GM23338 (cell line): ENCODE measurements at regions not wholly inside any gene's neighbourhood (a gene's known extent, or its start where the extent isn't known, plus 50 kb on each side); places are given as distances from the start of the nearest gene placed in this dataset.

Experiments used
- ATAC-seq: fragments of 200-7000 bp; cut with Tn5 transposase; 3 replicates; pipeline ENCODE4 v1.9.1; 2020
- DNase-seq: peaks from one replicate; pipeline ENCODE4 v3.0.0-alpha.2; 2015; ENCODE audit warnings: low spot score
- H2AFZ ChIP-seq: fragments of 200-600 bp; sonication (generic); 2 replicates; pipeline ENCODE4 v1.8.0; 2016; ENCODE audit warnings: antibody characterized with exemption, mild to moderate bottlenecking, moderate library complexity
- H3F3A ChIP-seq: fragments of 200-600 bp; sonication (generic); replicated peaks from 2 replicates; pipeline ENCODE4 v1.8.0; 2017; ENCODE audit warnings: antibody characterized with exemption, mixed run types, low read depth
- H3K27ac ChIP-seq: fragments of 200-600 bp; sonication (generic); 2 replicates; pipeline ENCODE4 v1.6.1; 2016; ENCODE audit warnings: low read depth
- H3K27me3 ChIP-seq: fragments of 200-600 bp; sonication (generic); 2 replicates; pipeline ENCODE4 v1.8.0; 2016; ENCODE audit warnings: mild to moderate bottlenecking, mixed run types, moderate library complexity; ENCODE audit not compliant: insufficient read depth
- H3K36me3 ChIP-seq: fragments of 200-600 bp; sonication (generic); 2 replicates; pipeline ENCODE4 v1.8.0; 2016; ENCODE audit warnings: mild to moderate bottlenecking; ENCODE audit not compliant: insufficient read depth
- H3K4me1 ChIP-seq: fragments of 200-600 bp; sonication (generic); 2 replicates; pipeline ENCODE4 v1.8.0; 2016; ENCODE audit warnings: mild to moderate bottlenecking, moderate library complexity; ENCODE audit not compliant: insufficient read depth
- H3K4me2 ChIP-seq: fragments of 200-600 bp; sonication (generic); 2 replicates; pipeline ENCODE4 v1.7.1; 2017; ENCODE audit warnings: mixed run types
- H3K4me3 ChIP-seq: fragments of 200-600 bp; sonication (generic); 2 replicates; pipeline ENCODE4 v1.6.1; 2016; ENCODE audit warnings: mixed run types
- H3K79me2 ChIP-seq: fragments of 200-600 bp; sonication (generic); replicated peaks from 2 replicates; pipeline ENCODE4 v1.8.0; 2017; ENCODE audit warnings: mild to moderate bottlenecking; ENCODE audit not compliant: insufficient read depth
- H3K9me2 ChIP-seq: fragments of 200-600 bp; sonication (generic); 2 replicates; pipeline ENCODE4 v1.8.0; 2017; ENCODE audit not compliant: insufficient read depth
- H4K20me1 ChIP-seq: fragments of 200-600 bp; sonication (generic); replicated peaks from 2 replicates; pipeline ENCODE4 v1.8.0; 2017; ENCODE audit warnings: mild to moderate bottlenecking; ENCODE audit not compliant: insufficient read depth
- H3K27ac Mint-ChIP-seq: 2 replicates; pipeline ENCODE4 v1.8.0; 2020; ENCODE audit warnings: inconsistent platforms, mild to moderate bottlenecking, moderate library complexity, mixed read lengths
- H3K27me3 Mint-ChIP-seq: 3 replicates; pipeline ENCODE4 v1.8.0; 2022; ENCODE audit warnings: low read depth, mild to moderate bottlenecking, moderate library complexity, mixed read lengths, inconsistent platforms; ENCODE audit not compliant: insufficient read depth, poor library complexity
- H3K36me3 Mint-ChIP-seq: 3 replicates; pipeline ENCODE4 v1.8.0; 2021; ENCODE audit warnings: low read depth, mild to moderate bottlenecking, inconsistent platforms, moderate library complexity, mixed read lengths
- H3K4me1 Mint-ChIP-seq: 3 replicates; pipeline ENCODE4 v1.8.0; 2020; ENCODE audit warnings: mild to moderate bottlenecking, inconsistent platforms, mixed read lengths
- H3K4me3 Mint-ChIP-seq: 3 replicates; pipeline ENCODE4 v1.8.0; 2021; ENCODE audit warnings: moderate library complexity, mild to moderate bottlenecking, inconsistent platforms, mixed read lengths
- H3K9me3 Mint-ChIP-seq: 3 replicates; pipeline ENCODE4 v1.8.0; 2020; ENCODE audit warnings: moderate library complexity, mild to moderate bottlenecking, inconsistent platforms, mixed read lengths
- CREB1 ChIP-seq: fragments of 250-450 bp; sonication (Bioruptor Pico); IDR thresholded peaks from 2 replicates; pipeline ENCODE4 v1.5.0; 2020; ENCODE audit warnings: low read depth, mild to moderate bottlenecking, moderate library complexity
- CTCF ChIP-seq, 2 experiments: fragments of 200-600 bp in 1 of 2; sonication (generic) in 1 of 2; conservative IDR thresholded peaks; 2 replicates each; pipeline versions ENCODE4 v1.5.1 to v1.6.1; 2016 to 2017; ENCODE audit warnings: antibody characterized with exemption in 2 of 2, low read depth in 2 of 2, mild to moderate bottlenecking in 2 of 2, moderate library complexity in 1 of 2
- ETS1 ChIP-seq: IDR thresholded peaks from 2 replicates; pipeline ENCODE4 v1.6.1; 2016; ENCODE audit warnings: antibody characterized with exemption
- EZH2 ChIP-seq: fragments of 200-600 bp; sonication (generic); IDR thresholded peaks from one replicate; pipeline ENCODE4 v1.8.0; 2017; ENCODE audit warnings: antibody characterized with exemption, mild to moderate bottlenecking, low read depth; ENCODE audit not compliant: unreplicated experiment
- NANOG ChIP-seq: IDR thresholded peaks from 2 replicates; pipeline ENCODE4 v1.6.1; 2016; ENCODE audit warnings: antibody characterized with exemption, borderline replicate concordance
- REST ChIP-seq: IDR thresholded peaks from one replicate; pipeline ENCODE4 v1.6.1; 2018; ENCODE audit warnings: antibody characterized with exemption; ENCODE audit not compliant: unreplicated experiment
- STAT1 ChIP-seq: IDR thresholded peaks from one replicate; pipeline ENCODE4 v1.6.1; 2016; ENCODE audit warnings: antibody characterized with exemption; ENCODE audit not compliant: unreplicated experiment
- ZNF331 ChIP-seq: fragments of 250-450 bp; sonication (Bioruptor Pico); IDR thresholded peaks from 2 replicates; pipeline ENCODE4 v1.5.0; 2020; ENCODE audit warnings: low read depth, mild to moderate bottlenecking, moderate library complexity
- ZNF462 ChIP-seq: fragments of 250-450 bp; sonication (Bioruptor Pico); IDR thresholded peaks from 2 replicates; pipeline ENCODE4 v1.5.0; 2020; ENCODE audit warnings: mild to moderate bottlenecking, moderate library complexity

GRCh38 chr11:30733748-30734147, 147.6 kb upstream of the MPPED2 start (continued):
- TF ChIP-seq ZNF462, result no peak
- no peak for TF ChIP-seq ETS1
- TF ChIP-seq NANOG, result no peak
- TF ChIP-seq ZNF331 (CRISPR knock-in tag), result no peak
- TF ChIP-seq EZH2, result no peak

- Histone ChIP-seq H3K27ac (no peak overlapping the region), H2AFZ (no peak overlapping the region), H4K20me1 (no peaks in the 10 kb centered on the region), H3F3A (no peaks in the 10 kb centered on the region), H3K9me2 (no peaks in the 10 kb centered on the region), H3K36me3 (no peaks in the 10 kb centered on the region), H3K4me1 (peaks cover 8% of the 10 kb centered on the region; the same call in 1 of the 2 replicates), H3K4me3 (no peak overlapping the region), H3K79me2 (no peaks in the 10 kb centered on the region), H3K27me3 (no peaks in the 10 kb centered on the region), H3K4me2 (no peak overlapping the region; the same call in 1 of the 2 replicates)
- H3K27me3 Mint-ChIP-seq, result no peaks in the 10 kb centered on the region
- ATAC-seq (no peak), DNase-seq (no peak)
- no peaks in the 10 kb centered on the region for H3K9me3 Mint-ChIP-seq
- no peaks in the 10 kb centered on the region for H3K36me3 Mint-ChIP-seq
- H3K27ac Mint-ChIP-seq, result peak overlapping the region; percentile 10; the same call in 1 of the 2 replicates
- H3K4me3 Mint-ChIP-seq, result no peak overlapping the region
- TF ChIP-seq NANOG (no peak), CTCF (conservative IDR thresholded peaks at IDR 0.05; ENCODE audit: low read depth in 2 of 2) (no peak), REST (no peak), STAT1 (no peak), ETS1 (no peak), CREB1 (CRISPR knock-in tag) (no peak)
- H3K4me1 Mint-ChIP-seq, result peaks cover 11% of the 10 kb centered on the region
These were observed 143.9 kb upstream of the MPPED2 start for GRCh38 chr11:30730011-30730410.
